H9 (cell line): ENCODE measurements at regions not wholly inside any gene's neighbourhood (a gene's known extent, or its start where the extent isn't known, plus 50 kb on each side); places are given as distances from the start of the nearest gene placed in this dataset.

Experiments used
- DNase-seq: peaks from one replicate; pipeline ENCODE4 v3.0.0-alpha.2; 2017
- H2AFZ ChIP-seq: one replicate; pipeline ENCODE4 v1.6.1; 2013; ENCODE audit warnings: mild to moderate bottlenecking, low read length, control low read depth, moderate library complexity
- H2AK5ac ChIP-seq: 2 replicates; pipeline ENCODE4 v1.6.1; 2013; ENCODE audit warnings: low read length, control low read depth, mixed read lengths; ENCODE audit not compliant: insufficient read length
- H2BK120ac ChIP-seq: one replicate; pipeline ENCODE4 v1.6.1; 2013; ENCODE audit warnings: low read depth, mild to moderate bottlenecking, low read length, control low read depth, inconsistent platforms; ENCODE audit not compliant: poor library complexity, severe bottlenecking
- H2BK12ac ChIP-seq: 2 replicates; pipeline ENCODE4 v1.6.1; 2013; ENCODE audit warnings: low read length, control low read depth, mixed read lengths, low read depth; ENCODE audit not compliant: insufficient read length
- H2BK15ac ChIP-seq: 2 replicates; pipeline ENCODE4 v1.6.1; 2013; ENCODE audit warnings: low read depth, low read length, control low read depth
- H2BK20ac ChIP-seq: one replicate; pipeline ENCODE4 v1.6.1; 2013; ENCODE audit warnings: low read depth, mild to moderate bottlenecking, low read length, control low read depth, inconsistent platforms; ENCODE audit not compliant: poor library complexity, severe bottlenecking
- H2BK5ac ChIP-seq: 2 replicates; pipeline ENCODE4 v1.6.1; 2013; ENCODE audit warnings: low read length, control low read depth, mixed read lengths; ENCODE audit not compliant: insufficient read length
- H3K14ac ChIP-seq: 2 replicates; pipeline ENCODE4 v1.6.1; 2013; ENCODE audit warnings: low read length, control low read depth; ENCODE audit not compliant: insufficient read depth
- H3K18ac ChIP-seq: 2 replicates; pipeline ENCODE4 v1.6.1; 2013; ENCODE audit warnings: low read depth, mild to moderate bottlenecking, mixed read lengths, low read length, control low read depth; ENCODE audit not compliant: insufficient read length
- H3K23ac ChIP-seq: 2 replicates; pipeline ENCODE4 v1.6.1; 2013; ENCODE audit warnings: low read length, control low read depth, mixed read lengths, low read depth; ENCODE audit not compliant: insufficient read length
- H3K23me2 ChIP-seq: 2 replicates; pipeline ENCODE4 v1.6.1; 2013; ENCODE audit warnings: low read depth, mild to moderate bottlenecking, mixed read lengths, low read length, control low read depth; ENCODE audit not compliant: insufficient read length, poor library complexity, severe bottlenecking
- H3K27ac ChIP-seq: 2 replicates; pipeline ENCODE4 v1.5.1; 2013; ENCODE audit warnings: low read length, control low read depth, mixed read lengths, low read depth; ENCODE audit not compliant: insufficient read length
- H3K27me3 ChIP-seq: 2 replicates; pipeline ENCODE4 v1.6.1; 2013; ENCODE audit warnings: low read length, control low read depth, inconsistent platforms; ENCODE audit not compliant: insufficient read depth
- H3K4ac ChIP-seq: 2 replicates; pipeline ENCODE4 v1.6.1; 2013; ENCODE audit warnings: low read depth, mild to moderate bottlenecking, control low read depth, inconsistent platforms, low read length, moderate library complexity
- H3K4me1 ChIP-seq: 2 replicates; pipeline ENCODE4 v1.6.1; 2013; ENCODE audit warnings: low read length, control low read depth, inconsistent platforms; ENCODE audit not compliant: insufficient read depth
- H3K4me2 ChIP-seq: 2 replicates; pipeline ENCODE4 v1.6.1; 2013; ENCODE audit warnings: low read length, control low read depth, mixed read lengths; ENCODE audit not compliant: insufficient read length, insufficient read depth
- H3K56ac ChIP-seq: 2 replicates; pipeline ENCODE4 v1.6.1; 2013; ENCODE audit warnings: low read depth, mild to moderate bottlenecking, mixed read lengths, low read length, control low read depth; ENCODE audit not compliant: insufficient read length
- H3K79me1 ChIP-seq: 2 replicates; pipeline ENCODE4 v1.6.1; 2013; ENCODE audit warnings: low read depth, mild to moderate bottlenecking, moderate library complexity, low read length, control low read depth, inconsistent platforms; ENCODE audit not compliant: insufficient read depth, poor library complexity, severe bottlenecking
- H3K79me2 ChIP-seq: 2 replicates; pipeline ENCODE4 v1.6.1; 2013; ENCODE audit warnings: low read length, control low read depth, inconsistent platforms; ENCODE audit not compliant: insufficient read depth
- H3K9ac ChIP-seq: 2 replicates; pipeline ENCODE4 v1.6.1; 2013; ENCODE audit warnings: low read length, control low read depth, mixed read lengths; ENCODE audit not compliant: insufficient read length; ENCODE audit errors: extremely low read depth
- H3K9me3 ChIP-seq: one replicate; pipeline ENCODE4 v1.6.1; 2013; ENCODE audit warnings: low read depth, low read length, inconsistent platforms; ENCODE audit not compliant: control insufficient read depth
- H3T11ph ChIP-seq: one replicate; pipeline ENCODE4 v1.6.1; 2013; ENCODE audit warnings: mild to moderate bottlenecking, low read length, control low read depth, inconsistent platforms
- H4K20me1 ChIP-seq: one replicate; pipeline ENCODE4 v1.6.1; 2013; ENCODE audit not compliant: control insufficient read depth, insufficient read length, insufficient read depth
- H4K5ac ChIP-seq: 2 replicates; pipeline ENCODE4 v1.6.1; 2013; ENCODE audit warnings: low read depth, mild to moderate bottlenecking, mixed read lengths, low read length, control low read depth; ENCODE audit not compliant: insufficient read length
- H4K8ac ChIP-seq: replicated peaks from 2 replicates; pipeline ENCODE4 v1.6.1; 2013; ENCODE audit warnings: low read length, control low read depth, mixed read lengths, low read depth; ENCODE audit not compliant: insufficient read length
- H4K91ac ChIP-seq: 2 replicates; pipeline ENCODE4 v1.6.1; 2013; ENCODE audit warnings: low read depth, mild to moderate bottlenecking, moderate library complexity, mixed read lengths, low read length, control low read depth; ENCODE audit not compliant: insufficient read length
- H3K27ac Mint-ChIP-seq, 3 experiments: 2 replicates in 2 of 3; 3 replicates in 1 of 3; pipeline ENCODE4 v1.8.0; 2020 to 2021; ENCODE audit warnings: mixed read lengths in 3 of 3, mild to moderate bottlenecking in 1 of 3, moderate library complexity in 1 of 3
- H3K27me3 Mint-ChIP-seq: 2 replicates; pipeline ENCODE4 v1.8.0; 2021; ENCODE audit warnings: low read depth, mild to moderate bottlenecking, moderate library complexity, mixed read lengths
- H3K36me3 Mint-ChIP-seq, 3 experiments: 2 replicates in 2 of 3; 3 replicates in 1 of 3; pipeline ENCODE4 v1.8.0; 2020 to 2021; ENCODE audit warnings: low read depth in 3 of 3, mixed read lengths in 3 of 3; ENCODE audit not compliant: insufficient read depth in 1 of 3
- H3K4me1 Mint-ChIP-seq, 2 experiments: 2 replicates each; pipeline ENCODE4 v1.8.0; 2020; ENCODE audit warnings: mixed read lengths in 2 of 2
- H3K4me3 Mint-ChIP-seq, 2 experiments: 2 replicates in 1 of 2; 3 replicates in 1 of 2; pipeline ENCODE4 v1.8.0; 2020 to 2021; ENCODE audit warnings: mild to moderate bottlenecking in 2 of 2, mixed read lengths in 2 of 2, moderate library complexity in 1 of 2
- H3K9me3 Mint-ChIP-seq, 2 experiments: 2 replicates in 1 of 2; 3 replicates in 1 of 2; pipeline ENCODE4 v1.8.0; 2020; ENCODE audit warnings: mild to moderate bottlenecking in 2 of 2, mixed read lengths in 2 of 2, moderate library complexity in 1 of 2
- CTCF ChIP-seq: fragments of 200-600 bp; sonication (generic); conservative IDR thresholded peaks from 3 replicates; pipeline ENCODE4 v1.8.0; 2021; ENCODE audit warnings: antibody characterized with exemption, mild to moderate bottlenecking
- WGBS: extraction: QIAGEN DNeasy Blood & Tissue Kit; methylation state at CpG from one replicate; pipeline ENCODE4 v1.1.7; 2013; ENCODE audit warnings: missing lambda C conversion rate, low lambda C conversion rate, mixed read lengths; ENCODE audit not compliant: insufficient read length; ENCODE audit errors: extremely low coverage; 5-methylcytosine and 5-hydroxymethylcytosine counted together

GRCh38 chr4:184953421-184953945 is 64.8 kb upstream of the HELT start:
- Histone ChIP-seq H2AK5ac (no peak overlapping the region), H3K4me2 (no peak overlapping the region), H4K20me1 (no peaks in the 10 kb centered on the region), H2BK120ac (no peak overlapping the region), H3K79me2 (no peaks in the 10 kb centered on the region), H3K14ac (no peak overlapping the region), H3K27ac (no peak overlapping the region), H4K8ac (no peak overlapping the region), H3K79me1 (no peaks in the 10 kb centered on the region), H4K5ac (no peak overlapping the region), H3K9ac (no peak overlapping the region), H2BK5ac (no peak overlapping the region), H3K23ac (no peak overlapping the region), H2BK12ac (no peak overlapping the region), H3K23me2 (no peaks in the 10 kb centered on the region), H2AFZ (no peak overlapping the region), H3K9me3 (no peaks in the 10 kb centered on the region), H4K91ac (no peak overlapping the region), H3K4me1 (no peaks in the 10 kb centered on the region), H3K18ac (no peak overlapping the region), H3K27me3 (no peaks in the 10 kb centered on the region), H2BK20ac (no peak overlapping the region), H2BK15ac (no peak overlapping the region), H3K56ac (no peak overlapping the region), H3T11ph (no peak overlapping the region), H3K4ac (no peak overlapping the region)
- TF ChIP-seq CTCF: no peak
- DNase-seq: no peak
- H3K9me3 Mint-ChIP-seq: no peaks in the 10 kb centered on the region
- peaks cover 6% of the 10 kb centered on the region for H3K27me3 Mint-ChIP-seq
- H3K36me3 Mint-ChIP-seq: no peaks in the 10 kb centered on the region
- H3K4me1 Mint-ChIP-seq: 0 out of 4 replicates have a peak, but pooled peaks cover 0 to 5% of the 10 kb centered on the region in 2 experiments
- H3K4me3 Mint-ChIP-seq: no peak overlapping the region
- no CpG with 5 or more reads among the region's 8 CpGs for WGBS
- H3K27ac Mint-ChIP-seq: no peak overlapping the region
